SH-SY5Y (cell line): ENCODE measurements at regions not wholly inside any gene's neighbourhood (a gene's known extent, or its start where the extent isn't known, plus 50 kb on each side); places are given as distances from the start of the nearest gene placed in this dataset.

ENCODE experiments used
- GATA2 ChIP-seq: IDR thresholded peaks from 2 replicates; pipeline ENCODE4 v1.6.1; 2011; ENCODE audit warnings: mild to moderate bottlenecking, low read depth, low read length
- GATA3 ChIP-seq: IDR thresholded peaks from 2 replicates; pipeline ENCODE4 v1.6.1; 2011; ENCODE audit warnings: low read depth, mild to moderate bottlenecking, low read length, moderate library complexity

DNA sequence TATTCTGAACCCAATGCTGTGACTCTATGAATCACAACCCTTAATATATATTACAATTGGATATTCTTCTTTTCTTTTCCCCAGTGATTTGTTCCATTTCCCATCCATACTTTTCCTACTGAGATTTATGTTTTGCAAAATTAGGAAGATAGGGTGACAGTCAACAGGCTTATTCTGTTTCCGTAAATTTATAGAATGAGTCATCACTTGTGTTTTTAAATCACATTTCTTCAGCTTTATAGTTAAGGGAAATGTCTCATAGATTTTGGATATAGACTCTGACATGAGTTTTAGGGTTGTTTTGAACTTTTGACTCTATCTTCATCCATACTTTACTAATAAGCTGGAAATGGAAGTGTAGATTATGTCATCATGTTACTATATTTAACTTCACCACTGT, 661.6 kb upstream of the FBXO33 start:
- TF ChIP-seq GATA2 (no peak), GATA3 (no peak)

DNA sequence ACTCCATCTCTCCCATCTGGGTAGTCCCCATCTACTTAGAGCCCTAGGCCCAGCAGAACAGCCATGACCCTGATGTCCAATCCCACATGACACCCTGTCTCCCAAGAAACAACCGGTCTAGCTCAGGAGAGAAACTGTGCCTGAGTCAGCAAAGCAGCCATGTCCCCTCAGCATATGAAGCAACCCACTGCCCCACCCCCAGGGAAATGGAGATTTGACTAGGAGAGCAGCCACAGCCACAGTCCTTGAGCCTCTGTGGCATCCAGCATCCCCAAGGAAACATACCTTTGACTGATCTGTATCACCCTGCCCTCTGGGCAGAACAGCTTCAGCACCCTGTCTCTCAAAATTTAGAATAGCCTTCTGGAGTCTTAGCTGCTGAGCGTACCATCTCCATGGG, 641.9 kb upstream of the FBXO33 start:
- TF ChIP-seq GATA3 (no peak), GATA2 (no peak)

DNA sequence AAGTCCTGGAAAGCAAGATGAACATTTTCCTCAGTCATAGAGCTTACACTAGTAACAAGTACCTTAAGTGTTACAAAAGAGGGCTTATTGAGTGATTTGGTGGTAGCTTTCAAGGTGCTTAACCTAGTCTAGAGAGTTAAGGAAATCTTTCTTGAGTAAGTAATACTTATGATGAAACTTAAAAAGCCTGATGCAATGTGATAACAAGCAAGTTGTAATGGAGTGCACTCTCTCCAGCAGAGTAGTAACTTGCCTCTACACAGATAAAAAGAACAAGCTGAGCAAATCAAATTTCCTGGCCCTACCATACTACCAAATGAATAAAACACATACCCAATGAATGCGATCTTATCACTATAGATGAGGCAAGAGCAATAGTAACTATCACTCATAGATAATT, 639.9 kb upstream of the FBXO33 start:
- no peak for TF ChIP-seq GATA2
- no peak for TF ChIP-seq GATA3

DNA sequence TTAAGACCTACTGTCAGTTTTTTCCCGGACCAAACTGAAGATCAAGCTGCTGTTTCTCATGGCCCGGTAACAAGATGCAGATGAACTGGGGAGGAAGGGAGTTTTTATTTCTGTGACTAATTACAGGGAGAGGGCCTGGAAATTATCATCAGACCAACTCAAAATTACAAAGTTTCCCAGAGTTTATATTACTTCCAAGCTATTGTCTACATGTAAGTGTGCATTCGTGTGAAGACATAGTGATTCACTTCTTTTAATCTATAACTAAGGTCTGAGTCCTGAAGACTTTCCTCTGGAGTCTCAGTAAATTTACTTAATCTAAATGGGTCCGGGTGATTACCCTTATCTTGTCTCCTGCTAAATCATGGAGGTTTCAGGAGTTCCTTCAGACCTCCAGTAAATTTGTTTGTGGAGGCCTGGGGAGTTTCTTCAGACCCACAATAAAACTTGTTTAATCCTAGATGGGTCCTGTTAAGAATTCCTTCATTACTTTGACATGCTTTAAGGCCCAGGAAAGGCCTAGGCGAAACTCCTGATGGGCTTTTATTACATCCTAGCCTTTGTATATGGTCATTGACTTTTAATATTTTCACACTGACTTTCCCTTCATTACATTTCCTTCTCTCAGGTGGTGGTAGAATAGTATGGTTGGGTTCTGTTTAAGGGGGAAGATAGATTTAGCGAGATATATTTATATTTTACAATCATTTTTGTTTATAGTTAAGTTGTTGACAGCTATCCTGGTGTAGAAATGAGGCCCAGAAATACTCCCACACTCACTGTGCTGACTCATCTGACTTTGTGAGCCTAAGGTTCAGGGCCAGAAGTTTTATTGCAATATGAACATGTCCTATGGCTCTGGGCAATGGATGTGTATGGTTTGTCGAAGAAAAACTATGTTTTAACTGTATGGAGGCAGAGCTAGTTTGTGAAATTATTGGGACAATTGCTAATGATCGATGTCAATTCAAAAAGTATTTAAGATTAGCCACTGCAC, 627.0 kb upstream of the FBXO33 start:
- TF ChIP-seq GATA2 (no peak), GATA3 (no peak)

DNA sequence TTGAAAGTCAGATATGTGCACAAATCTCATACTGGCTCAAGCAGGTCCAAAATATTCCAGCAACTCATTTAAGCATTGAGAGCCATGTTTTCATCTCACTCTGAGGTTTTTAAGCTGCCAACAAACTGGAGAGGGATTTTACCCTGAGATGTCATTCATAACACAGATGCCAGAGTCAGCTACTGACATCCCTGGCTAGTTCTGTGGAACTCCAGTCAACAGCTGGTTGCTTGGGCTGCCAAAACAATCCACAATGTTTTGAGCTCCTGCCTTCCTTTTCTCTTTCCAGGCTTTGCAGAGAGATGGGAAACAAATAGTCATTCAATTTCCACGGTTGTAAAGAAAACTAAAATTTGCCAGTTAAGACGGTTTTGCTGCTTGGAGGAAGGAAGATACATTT, 621.2 kb upstream of the FBXO33 start:
- TF ChIP-seq GATA2 (no peak), GATA3 (no peak)

GRCh38 chr14:40028991-40029390, 596.8 kb upstream of the FBXO33 start:
- TF ChIP-seq GATA3: no peak
- TF ChIP-seq GATA2: no peak

DNA sequence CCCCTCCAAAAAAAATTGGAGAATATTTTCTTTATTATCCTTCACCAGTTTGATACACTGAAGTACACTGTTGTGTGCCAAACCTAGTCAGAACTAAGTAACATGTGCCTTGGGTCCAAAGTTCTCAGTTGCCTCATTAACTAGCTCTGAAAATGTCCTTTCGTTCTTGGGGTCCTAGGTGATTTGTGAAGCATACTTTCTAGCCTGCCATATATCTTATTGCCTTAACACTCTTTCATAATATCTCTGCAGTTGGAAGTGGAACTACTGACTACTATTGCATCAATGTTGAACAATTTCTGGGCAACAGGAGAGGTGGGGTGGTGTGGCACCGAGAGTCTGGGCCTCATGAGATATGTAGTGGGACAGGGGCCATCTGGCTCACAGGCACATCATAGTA, 592.9 kb upstream of the FBXO33 start:
- TF ChIP-seq GATA3: no peak
- no peak for TF ChIP-seq GATA2

DNA sequence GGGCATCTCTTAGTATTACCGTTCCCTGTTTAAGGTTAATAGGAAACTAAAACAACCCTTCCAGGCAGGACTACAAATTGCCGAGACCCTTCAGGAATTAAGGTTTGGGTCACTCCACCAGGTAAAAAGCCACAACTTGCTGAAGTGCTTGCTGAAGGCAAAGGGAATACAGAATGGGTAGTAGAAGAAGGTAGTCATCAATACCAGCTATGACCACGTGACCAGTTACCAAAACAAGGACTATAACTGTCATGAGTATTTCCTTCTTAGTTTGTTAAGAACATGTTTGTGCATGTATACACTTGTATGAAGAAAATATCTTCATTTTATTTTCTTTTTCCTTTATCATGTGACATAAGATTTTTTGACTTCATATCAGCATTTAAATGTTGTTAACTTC, 578.7 kb upstream of the FBXO33 start:
- TF ChIP-seq GATA3 (no peak), GATA2 (no peak)

DNA sequence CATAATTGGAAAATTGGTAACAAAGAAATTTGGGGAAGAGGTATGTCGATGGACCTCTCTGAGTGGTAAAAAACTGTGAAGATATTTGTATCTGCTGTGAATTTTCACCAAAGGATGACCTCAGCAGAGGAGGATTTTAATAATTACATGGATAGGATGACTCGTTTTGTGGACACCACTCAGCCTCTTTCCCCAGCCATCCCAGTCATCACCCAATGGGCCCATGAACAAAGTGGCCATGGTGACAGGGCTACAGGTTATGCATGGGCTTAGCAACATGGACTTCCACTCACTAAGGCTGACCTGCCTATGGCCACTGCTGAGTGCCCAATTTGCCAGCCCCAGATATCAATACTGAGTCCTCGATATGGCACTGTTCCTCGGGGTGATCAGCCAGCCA, 577.5 kb upstream of the FBXO33 start:
- TF ChIP-seq GATA2 (no peak), GATA3 (no peak)

- TF ChIP-seq GATA2 (no peak), GATA3 (no peak)
Observed at GRCh38 chr14:40004871-40005500, 572.8 kb upstream of the FBXO33 start.

DNA sequence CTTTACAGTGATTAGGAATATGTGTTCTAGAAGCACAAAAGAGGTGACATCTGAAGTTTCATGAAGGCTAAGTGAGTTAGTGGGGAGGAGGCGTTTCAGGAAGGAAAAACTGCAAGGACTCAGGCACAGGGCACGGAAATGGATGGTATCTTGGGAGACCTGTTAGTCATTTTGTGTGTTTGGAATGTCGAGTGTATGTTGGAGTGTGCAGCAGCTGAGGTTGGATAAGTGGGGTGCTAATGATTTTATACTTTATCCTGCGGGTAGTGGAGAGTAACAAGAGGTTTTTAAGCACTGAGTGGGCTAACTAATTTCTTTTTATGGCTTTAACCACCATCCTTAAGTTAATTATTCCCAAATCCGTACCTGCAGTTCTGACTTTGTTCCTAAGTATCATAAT, 571.5 kb upstream of the FBXO33 start:
- no peak for TF ChIP-seq GATA3
- no peak for TF ChIP-seq GATA2

- TF ChIP-seq GATA3: no peak
- TF ChIP-seq GATA2: no peak
Observed at GRCh38 chr14:39998854-39999253, 566.6 kb upstream of the FBXO33 start.

DNA sequence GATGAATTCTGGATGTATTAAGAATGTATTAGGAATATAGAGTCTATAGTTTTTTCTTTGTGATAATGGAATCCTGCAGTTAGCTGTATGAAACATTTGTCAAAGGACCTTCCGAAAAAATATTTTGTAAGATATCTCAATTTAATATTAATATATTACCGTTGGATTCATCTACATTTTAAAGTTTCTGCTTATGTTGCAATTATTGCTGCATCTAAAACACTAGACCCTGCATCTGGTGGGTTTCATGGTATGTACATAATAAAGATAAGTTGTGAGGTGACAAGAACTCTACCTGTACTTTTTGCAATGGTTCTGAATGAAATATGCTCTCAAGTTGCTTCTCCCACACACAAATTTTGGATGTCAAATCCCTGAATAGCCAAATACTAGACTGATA, 565.9 kb upstream of the FBXO33 start:
- TF ChIP-seq GATA2 (no peak), GATA3 (no peak)

GRCh38 chr14:39991041-39991440, 558.8 kb upstream of the FBXO33 start:
- TF ChIP-seq GATA3: no peak
- TF ChIP-seq GATA2: no peak

- TF ChIP-seq GATA2 (no peak), GATA3 (no peak)
Observed at GRCh38 chr14:39988939-39989338, 556.7 kb upstream of the FBXO33 start.

DNA sequence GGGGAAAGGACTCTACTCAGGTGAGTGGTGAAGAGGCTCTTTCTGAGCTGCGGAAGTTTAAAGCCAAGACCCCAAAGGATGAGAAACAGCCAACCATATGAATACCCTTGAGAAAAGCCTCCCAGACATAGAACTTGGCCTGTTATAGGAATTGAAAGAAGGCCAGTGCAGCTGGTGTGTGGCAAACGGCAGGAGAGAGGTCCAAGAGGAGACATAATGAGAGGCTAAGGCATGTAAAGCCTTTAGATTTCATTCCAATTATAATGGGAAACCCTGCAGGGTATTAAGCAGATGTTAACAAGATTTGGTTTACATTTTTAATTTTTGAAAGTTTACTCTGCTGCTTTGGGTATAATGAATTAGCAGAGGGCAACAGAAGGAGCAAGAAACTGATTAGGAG, 552.1 kb upstream of the FBXO33 start:
- no peak for TF ChIP-seq GATA3
- no peak for TF ChIP-seq GATA2
